ENCODE measurements at regions not wholly inside any gene's neighbourhood (a gene's known extent, or its start where the extent isn't known, plus 50 kb on each side); places are given as distances from the start of the nearest gene placed in this dataset.
"Not testable (repeated sequence)": the region's sequence is repeated elsewhere in the genome, so short reads cannot be mapped to it uniquely, and the experiment has no call there.

DNA sequence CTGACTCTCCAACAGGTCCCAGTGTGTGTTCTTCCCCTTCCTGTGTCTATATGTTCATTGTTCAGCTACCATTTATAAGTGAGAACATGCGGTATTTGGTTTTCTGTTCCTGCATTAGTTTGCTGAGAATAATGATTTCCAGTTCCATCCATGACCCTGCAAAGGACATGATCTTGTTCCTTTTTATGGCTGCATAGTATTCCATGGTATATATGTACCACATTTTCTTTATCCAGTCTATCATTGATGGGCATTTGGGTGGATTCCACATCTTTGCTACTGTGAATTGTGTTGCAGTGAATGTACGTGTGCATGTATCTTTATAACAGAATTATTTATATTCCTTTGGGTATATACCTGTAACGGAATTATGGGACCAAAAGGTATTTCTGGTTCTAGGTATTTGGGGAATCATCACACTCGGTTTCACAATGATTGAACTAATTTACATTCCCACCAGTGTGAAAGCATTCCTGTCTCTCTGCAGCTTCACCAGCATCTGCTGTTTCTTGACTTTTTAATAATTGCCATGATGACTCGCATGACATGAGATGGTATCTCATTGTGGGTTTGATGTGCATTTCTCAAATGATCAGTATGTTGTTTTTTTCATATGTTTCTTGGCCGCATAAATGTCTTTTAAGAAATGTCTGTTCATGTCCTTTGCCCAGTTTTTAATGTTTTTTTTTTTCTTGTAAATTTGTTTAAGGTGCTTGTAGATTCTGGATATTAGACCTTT is 60.2 kb downstream of the LSMEM1 start:
- no peak for DNase-seq (ENCODE audit: low spot score)

DNA sequence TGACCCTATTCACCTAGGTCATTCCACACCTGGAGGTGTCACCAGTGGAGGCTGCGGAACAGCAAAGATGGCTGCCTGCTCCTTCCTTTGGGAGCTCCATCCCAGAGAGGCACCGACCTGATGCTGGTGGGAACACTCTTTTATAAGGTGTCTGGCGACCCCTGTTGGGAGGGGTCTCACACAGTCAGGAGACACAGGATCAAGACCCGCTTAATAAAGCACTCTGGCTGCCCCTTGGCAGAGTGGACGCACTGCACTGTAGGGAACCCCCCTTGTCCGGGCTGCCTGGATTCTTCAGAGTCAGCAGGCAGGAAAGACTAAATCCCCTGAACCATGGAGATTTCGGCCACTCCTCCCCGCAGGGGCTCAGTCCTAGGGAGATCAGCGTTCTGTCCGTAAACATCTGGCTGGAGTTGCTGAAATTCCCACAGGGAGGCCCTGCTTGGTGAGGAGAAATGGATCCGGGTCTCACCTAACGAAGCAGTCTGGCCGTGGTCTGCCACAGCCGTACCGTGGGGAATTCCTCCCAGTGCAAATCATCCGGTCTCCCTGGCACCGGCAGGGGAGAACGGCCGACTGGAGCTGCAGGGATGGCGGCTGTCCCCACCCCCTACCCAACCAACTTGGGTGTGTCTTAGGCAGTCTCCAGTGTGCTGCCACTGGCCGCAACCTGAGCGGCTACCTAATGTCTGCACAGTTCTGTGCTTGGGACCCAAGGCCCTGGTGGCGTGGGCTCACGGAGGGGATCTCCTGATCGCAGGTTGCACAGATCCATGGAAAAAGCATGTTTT is 66.1 kb downstream of the LSMEM1 start:
- no peak for DNase-seq (ENCODE audit: low spot score)

DNA sequence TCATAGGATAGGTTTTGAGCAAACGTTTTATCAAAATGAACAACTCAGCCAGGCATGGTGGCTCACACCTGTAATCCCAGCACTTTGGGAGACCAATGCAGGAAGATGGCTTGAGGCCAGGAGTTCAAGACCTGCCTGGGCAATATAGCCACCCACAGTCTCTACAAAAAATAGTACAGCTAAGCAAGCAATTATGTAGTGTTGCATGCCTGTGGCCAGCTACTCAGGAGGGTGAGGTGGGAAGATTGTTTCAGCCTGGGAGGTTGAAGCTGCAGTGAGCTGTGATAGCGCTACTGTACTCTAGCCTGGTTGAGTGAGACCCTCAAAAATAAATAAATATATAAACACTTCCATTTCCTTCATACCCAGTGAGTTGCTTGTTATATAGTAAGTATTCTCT is 67.1 kb downstream of the LSMEM1 start:
- no peak for DNase-seq (ENCODE audit: low spot score)

DNA sequence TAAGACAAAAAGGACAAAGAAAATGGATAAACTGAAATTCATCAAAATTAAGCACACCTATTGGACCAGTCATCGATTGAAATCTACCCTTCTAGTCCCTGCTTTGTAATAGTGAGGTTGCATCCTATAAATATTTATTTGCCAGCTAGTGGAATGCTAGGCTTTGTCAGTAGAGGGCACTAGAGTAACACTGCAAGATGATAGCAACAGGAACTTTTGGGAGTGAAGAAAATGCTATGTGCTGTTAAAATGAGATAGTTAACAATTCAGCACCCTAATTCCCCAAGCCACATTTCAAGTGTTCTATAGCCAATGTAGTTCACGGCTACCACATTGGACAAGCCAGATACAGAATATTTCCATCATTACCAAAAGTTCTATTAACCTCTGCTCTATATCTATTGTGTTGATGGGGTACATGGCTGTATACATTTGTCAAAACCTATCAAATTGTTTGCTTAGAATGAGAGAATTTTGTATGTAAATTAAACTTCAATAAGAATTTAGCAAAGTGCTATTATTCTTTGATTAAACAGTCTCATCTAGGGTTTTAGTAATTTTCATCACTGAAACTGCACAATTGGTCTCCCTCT is 69.8 kb downstream of the LSMEM1 start:
- DNase-seq (ENCODE audit: low spot score) = peak; percentile 68

DNA sequence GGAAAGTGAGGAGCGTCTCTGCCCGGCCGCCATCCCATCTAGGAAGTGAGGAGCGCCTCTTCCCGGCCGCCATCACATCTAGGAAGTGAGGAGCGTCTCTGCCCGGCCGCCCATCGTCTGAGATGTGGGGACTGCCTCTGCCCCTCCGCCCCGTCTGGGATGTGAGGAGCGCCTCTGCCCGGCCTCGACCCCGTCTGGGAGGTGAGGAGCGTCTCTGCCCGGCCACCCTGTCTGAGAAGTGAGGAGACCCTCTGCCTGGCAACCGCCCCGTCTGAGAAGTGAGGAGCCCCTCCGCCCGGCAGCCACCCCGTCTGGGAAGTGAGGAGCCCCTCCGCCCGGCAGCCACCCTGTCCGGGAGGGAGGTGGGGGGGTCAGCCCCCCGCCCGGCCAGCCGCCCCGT is 70.7 kb downstream of the LSMEM1 start:
- DNase-seq (ENCODE audit: low spot score) = not testable (repeated sequence)

DNA sequence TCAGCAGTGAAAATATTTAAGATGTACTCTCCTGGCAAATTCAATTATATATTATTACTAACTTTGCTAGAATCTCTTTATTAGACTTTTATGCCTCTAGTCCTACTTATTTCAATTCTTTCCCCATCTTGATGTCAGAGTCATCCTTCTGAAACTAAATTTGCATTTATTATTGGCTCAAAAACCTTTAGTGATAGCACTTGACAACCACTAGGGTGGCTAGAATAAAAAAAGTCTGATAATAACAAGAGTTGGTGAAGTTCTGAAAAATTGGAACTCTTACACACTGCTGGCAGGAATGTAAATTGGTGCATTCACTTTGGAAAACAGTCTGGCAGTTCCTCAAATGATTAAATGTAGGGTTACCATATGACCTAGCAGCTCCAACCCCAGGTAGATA is 73.8 kb downstream of the LSMEM1 start:
- DNase-seq (ENCODE audit: low spot score) = no peak

DNA sequence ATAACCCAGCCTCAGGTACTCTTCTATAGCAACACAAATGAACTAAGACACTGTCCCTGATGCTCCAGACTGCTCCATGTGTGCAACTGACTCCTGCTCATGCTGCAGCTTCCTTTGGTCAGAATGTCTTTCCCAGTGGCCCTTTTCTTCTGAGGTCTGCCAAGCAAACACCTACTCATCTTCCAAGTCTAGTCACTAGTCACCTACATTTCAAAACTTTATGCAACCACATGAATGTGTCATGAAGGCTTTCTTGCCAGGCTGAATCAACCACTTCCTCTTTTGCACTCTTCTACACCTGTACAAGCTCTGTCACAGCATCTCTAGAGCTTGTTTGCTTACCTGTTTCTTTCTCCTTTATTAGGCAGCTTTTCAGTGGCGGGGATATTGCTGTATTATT is 75.8 kb downstream of the LSMEM1 start:
- DNase-seq (ENCODE audit: low spot score) = peak; percentile 32

DNA sequence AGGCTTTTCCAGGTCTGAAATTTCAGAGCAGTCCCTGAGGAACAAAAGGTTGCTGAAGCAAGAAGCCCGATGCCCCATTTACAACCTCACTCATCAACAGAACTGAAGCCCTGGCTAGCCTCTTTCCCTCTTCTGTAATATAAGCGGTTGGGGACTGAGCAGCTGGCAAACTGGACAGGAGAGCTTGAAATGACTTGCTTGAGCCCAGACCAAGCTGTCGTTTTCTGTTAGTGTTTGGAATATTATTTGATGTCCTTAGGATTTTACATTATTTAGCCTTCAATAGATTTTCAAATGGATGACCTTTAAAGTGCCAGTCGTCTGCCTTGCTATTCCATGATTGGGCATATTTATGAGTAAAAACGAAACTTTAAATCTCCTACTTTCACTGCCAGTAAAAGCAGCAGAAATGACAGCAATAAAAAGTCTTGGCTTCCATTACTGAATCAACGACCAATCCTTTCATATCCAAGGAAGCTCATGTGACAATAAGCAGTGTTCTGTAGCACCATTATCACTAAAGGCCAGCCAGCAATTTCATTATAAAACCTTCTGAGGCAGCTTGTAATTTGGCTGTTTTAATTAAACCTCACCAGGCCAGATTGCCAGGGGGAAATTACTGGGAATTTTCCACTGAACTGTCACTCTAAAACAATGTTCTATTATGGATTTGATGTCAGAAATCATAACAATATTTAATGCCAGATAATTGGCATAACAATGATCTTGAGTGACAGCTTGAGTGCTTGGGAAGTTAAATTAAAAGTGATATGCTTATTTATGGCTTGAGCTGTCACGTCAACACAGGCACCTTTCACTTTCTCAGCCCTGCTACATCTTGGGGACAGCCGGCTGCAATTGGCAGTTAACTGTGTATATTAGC is 85.9 kb downstream of the LSMEM1 start:
- DNase-seq (ENCODE audit: low spot score) = no peak

DNA sequence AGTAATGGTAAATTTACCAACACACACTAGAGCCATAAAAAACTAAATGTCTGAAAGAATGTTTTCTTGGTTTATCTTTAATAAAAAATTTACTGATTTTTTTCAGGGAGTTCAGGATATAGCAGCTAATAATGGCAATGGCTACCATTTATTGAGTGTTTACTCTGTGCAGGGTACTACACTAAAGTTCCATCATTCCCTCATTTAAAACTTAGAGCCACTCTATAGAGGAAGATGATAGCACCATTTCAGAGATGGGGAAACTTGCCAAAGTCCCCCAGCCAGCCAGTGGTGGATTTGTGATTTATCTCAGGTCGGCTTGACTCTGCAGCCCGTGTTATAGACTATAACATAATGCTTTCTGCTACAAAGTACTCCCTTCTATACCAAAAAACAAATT is 86.6 kb downstream of the LSMEM1 start:
- DNase-seq (ENCODE audit: low spot score) = no peak

DNA sequence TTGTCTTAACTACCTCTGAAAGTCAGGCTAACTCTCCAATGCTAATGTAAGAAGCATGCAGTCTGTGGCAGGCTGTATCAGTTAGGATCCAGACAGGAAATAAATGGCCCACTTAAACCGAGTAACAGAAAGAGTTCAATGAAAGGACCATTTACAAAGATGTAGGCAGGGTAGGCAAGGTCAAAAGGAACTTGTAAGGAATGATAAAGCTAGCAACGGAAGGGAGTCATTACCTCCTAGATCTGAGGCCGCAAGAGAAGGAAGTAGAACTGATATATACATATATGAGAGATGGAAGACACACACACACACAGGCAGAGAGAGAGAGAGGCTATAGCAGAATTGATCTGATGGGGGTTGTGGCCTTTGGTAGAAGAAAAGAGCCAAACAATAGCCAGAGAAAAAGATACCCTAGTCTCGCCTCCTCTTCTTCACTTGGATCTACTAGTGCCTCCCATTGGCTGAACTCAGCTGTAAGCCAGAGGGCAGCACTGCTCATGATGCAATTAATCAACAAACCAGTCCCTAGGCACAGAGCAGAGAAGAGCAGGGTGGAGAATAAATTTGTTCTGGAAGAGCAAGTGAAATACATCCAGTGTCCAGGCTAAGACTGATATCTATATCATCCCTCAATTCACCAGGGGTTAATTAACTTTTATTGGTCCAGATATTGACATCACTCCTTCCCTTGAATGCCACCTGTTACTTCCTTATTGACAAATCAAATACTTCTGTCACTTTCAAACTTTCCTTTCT is 91.2 kb downstream of the LSMEM1 start:
- no peak for DNase-seq (ENCODE audit: low spot score)

DNA sequence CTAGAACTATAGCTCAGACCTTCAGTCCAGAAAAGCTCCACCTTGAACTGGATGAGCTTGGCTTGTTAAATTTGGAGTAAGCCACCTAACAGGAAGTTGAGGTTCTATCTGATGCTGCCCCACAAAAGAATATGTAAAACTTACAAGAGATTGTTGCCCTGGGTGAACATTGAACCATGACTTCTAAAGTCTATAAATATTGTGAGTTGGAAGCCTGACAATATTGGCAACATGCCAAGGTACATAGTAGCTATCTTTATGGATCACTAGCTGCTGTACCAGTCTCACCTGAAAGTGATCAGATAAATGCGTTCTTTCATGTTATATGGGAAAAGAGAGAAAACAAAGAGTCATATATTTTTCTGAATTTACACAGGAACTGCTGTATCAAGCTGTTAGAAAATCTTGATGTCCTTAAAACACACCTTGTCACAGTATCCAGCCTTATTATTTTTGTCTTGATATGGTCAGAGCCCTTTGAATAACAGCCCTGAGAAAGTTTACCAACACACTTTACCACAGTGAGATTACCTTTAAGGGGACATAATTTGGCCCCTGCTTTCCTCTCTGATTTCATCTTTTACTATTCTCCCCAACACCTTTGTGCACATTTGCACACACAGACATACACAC is 92.0 kb downstream of the LSMEM1 start:
- DNase-seq (ENCODE audit: low spot score) = no peak

DNA sequence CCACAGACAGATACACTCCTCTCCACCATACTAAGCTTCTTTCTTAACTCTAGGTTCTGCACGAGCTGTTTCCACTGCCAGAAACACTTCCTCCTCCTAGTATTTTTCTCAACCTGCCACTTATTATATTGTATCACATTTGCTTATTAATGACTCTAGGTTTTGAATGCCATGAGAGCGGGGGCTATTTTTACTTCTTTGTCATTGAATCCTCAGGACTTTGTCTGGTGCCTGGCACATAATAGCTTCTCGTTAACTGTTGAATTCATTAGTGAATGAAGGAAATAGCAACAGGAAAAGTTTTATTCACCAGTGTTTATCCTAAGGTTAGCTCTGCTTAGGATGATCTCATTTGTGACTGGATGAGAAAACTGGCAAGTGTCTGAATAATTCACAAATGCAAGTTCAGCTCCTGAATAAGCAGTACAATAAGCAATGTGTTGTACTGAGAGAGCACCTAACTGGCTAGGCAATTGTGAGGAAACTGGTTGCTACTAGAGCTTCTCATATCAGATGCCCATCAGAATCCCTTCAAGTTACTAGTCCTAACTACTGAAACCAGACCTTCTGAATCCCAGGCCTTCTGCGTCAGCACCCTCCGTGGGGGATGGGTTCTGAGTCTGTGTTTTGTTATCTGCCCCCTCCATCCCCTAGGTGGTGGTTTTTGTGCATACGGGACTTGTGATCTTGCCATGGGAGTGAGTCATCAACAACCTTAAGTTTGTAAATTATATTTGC is 92.7 kb downstream of the LSMEM1 start:
- no peak for DNase-seq (ENCODE audit: low spot score)

DNA sequence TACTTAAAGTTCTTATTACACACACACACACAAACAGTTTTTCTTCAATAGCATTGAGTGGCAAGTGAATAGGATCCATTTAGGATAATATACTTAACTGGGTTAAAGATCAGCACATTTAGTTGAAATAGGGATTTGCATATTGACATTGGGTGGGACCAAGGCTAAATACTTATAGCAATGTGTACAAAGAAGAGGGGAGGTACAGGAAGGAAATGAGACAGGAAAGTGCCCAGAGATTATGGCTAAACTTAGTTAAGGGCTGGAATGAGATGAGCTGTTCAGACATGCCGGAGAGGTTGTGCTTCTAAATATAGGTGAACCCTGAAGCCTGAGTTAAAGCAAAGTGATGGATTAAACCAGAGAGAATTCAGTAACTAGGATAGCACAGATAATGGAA is 95.1 kb downstream of the LSMEM1 start:
- no peak for DNase-seq (ENCODE audit: low spot score)

DNA sequence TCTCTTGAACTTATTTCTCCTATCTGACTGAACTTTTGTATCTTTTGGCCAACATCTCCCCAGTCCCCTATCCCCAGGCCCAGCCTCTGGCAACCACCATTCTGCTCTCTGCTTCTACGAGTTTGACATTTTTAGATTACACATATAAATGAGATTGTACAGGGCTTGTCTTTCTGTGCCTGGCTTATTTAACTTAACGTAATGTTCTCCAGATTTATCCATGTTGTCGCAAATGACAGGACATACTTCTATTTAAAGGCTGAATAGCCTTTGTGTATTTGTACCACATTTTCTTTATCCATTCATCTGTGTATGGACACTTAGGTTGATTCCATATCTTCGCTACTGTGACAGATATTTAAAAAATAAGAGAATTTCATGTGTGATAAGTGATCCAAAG is 98.6 kb downstream of the LSMEM1 start:
- no peak for DNase-seq (ENCODE audit: low spot score)

DNA sequence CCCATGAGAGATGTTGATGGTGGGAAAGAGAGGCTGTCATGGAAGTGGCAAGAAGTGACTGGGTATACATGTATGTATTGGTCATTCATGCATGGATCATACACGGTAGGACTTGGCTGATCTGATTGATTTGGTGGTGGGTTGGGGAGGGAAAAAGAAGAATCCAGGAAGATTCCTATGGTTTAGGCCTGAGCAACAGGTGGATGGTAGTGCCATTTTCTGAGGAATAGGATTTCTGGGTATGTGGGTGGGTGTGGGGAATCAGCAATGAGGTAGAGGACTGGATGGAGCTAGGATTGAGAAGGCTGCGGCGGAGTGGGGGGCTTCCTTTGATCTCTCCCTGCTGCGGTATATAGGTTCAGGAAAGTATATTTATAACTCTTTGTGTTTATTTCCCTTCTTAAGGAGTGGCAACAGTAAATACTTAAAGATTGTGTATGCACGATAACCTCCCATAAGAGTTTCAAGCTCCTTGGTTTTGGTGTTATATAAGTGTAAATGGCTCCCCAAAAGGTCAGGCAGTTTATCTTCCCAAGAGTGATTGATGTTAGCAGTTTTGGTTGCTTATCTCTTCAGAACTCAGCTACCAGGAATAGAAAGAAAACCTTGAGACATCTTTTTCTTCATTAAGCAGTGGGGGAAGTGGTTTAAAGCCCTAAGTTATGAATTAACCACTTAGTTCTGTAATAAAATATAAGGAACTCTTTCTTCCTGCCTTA is 100.1 kb downstream of the LSMEM1 start:
- no peak for DNase-seq (ENCODE audit: low spot score)

DNA sequence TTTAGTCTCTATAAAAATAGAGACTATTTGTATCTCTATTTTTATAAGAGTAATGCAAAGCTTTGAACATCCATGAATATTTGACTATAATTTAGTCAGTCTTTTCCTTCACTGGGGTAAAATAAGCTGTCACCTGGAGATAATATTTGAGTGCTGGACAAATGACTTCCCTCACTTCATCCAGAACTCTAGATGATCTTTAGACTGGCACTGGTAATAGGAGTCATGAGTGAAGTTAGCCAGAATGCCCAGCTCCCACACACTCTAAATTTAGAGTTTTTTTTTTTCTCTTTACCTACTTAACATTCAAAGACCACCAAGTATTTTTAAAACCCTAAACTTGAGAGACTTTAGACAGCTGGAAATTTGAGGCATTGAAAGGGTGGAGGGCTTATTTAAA is 100.7 kb downstream of the LSMEM1 start:
- no peak for DNase-seq (ENCODE audit: low spot score)

DNA sequence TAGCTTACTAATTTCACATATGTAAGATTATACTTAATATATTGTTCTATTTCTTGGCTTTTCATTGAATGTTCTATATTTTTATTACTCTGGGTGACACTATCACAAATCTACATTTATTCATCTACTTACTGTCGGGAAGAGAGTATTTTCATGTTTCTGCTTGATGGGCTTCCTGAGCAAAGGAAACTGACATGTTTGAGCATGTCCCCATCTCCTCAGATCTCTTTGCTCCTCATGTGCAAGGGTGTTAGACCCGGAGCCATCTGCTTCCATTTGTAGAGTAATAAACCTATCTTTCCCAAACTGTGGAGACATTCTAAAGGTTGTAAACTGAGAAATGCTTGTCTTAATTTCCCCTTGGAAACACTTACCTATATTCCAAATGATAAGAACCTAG is 103.5 kb downstream of the LSMEM1 start:
- DNase-seq (ENCODE audit: low spot score) = no peak

DNA sequence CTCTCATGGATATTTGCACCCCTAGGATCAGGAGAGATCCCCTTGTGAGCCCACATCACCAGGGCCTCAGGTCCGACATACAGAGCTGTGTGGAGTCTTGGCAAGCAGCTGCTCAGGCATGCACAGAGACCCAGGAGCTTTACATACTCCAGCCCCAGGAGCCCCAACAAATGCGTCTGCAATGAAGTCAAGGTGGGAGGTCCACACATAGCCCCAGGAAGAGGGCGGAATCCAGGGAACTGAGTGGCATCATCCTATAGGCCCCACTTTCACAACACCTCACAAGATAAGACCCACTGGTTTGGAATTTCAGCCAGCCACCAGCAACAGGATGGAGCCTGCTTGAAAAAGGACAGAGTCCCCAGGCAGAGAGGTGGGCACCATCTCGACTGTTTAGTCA is 106.7 kb downstream of the LSMEM1 start:
- no peak for DNase-seq (ENCODE audit: low spot score)

DNA sequence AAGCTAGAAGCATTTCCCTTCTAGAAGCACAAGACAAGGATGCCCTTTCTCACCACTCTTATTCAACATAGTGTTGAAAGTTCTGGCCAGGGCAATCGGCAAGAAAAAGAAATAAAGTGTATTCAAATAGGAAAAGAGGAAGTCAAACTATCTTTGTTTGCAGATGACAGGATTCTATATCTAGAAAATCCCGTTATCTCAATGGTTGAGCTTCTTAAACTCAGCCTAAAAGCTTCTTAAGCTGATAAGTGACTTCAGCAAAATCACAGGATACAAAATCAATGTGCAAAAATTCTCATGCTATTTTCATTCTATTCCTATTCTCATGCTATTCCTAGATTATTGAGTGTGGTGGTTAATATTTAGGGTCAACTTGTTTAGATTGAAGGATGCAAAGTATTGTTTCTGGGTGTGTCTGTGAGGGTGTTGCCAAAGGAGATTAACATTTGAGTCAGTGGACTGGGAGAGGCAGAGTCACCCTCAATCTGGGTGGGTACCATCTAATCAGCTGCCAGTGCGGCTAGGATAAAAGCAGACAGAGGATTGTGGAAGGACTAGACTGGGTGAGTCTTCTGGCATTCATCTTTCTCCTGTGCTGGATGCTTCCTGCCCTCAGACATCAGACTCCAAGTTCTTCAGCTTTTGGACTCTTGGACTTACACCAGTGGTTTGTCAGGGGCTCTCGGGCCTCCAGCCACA is 111.9 kb downstream of the LSMEM1 start:
- not testable (repeated sequence) for DNase-seq (ENCODE audit: low spot score)

Data from activated CD4-positive, alpha-beta T cell treated with anti-CD3 and anti-CD28 coated beads, Interleukin-2, Interleukin-4, amounts not matched to agents 100 ng/mL and 50 ng/mL, durations not matched to agents 16 hours and 8 hours (primary cell).